Calu3 (cell line): ENCODE measurements at regions not wholly inside any gene's neighbourhood (a gene's known extent, or its start where the extent isn't known, plus 50 kb on each side); places are given as distances from the start of the nearest gene placed in this dataset.

Source experiments
- BruUV-seq: library from RNA; stranded (reverse); fragments of 400-500 nt; replicated peaks from 2 replicates; lab custom pipeline; 2021; lab: Mats Ljungman, UMichigan
- CTCF ChIA-PET: fragments of 300-600 bp; sonication (Branson Sonifier 250); formaldehyde crosslinking; loops from one replicate; lab custom pipeline; 2022; ENCODE audit warnings: antibody characterized with exemption; lab: Charles Lee
- DNase-seq: peaks from one replicate; pipeline ENCODE4 v3.0.0; 2022
- H3K27ac Mint-ChIP-seq: one replicate; pipeline ENCODE4 v1.8.0; 2022; ENCODE audit warnings: mixed read lengths; ENCODE audit not compliant: unreplicated experiment
- H3K27me3 Mint-ChIP-seq: one replicate; pipeline ENCODE4 v1.8.0; 2022; ENCODE audit warnings: mixed read lengths; ENCODE audit not compliant: unreplicated experiment
- H3K36me3 Mint-ChIP-seq: one replicate; pipeline ENCODE4 v1.8.0; 2022; ENCODE audit warnings: mild to moderate bottlenecking, moderate library complexity, mixed read lengths; ENCODE audit not compliant: insufficient read depth, unreplicated experiment
- H3K4me1 Mint-ChIP-seq: one replicate; pipeline ENCODE4 v1.8.0; 2022; ENCODE audit warnings: mild to moderate bottlenecking, low read depth, mixed read lengths; ENCODE audit not compliant: unreplicated experiment
- H3K4me3 Mint-ChIP-seq: one replicate; pipeline ENCODE4 v1.8.0; 2022; ENCODE audit warnings: mild to moderate bottlenecking, low read depth, moderate library complexity, mixed read lengths; ENCODE audit not compliant: unreplicated experiment
- H3K9me3 Mint-ChIP-seq: one replicate; pipeline ENCODE4 v1.8.0; 2022; ENCODE audit warnings: low read depth, mixed read lengths; ENCODE audit not compliant: unreplicated experiment
- intact Hi-C: fragments of 100-400 bp; cut with micrococcal nuclease; formaldehyde crosslinking; loops from one replicate; pipeline ENCODE4 v1.10.0; 2022; ENCODE audit not compliant: unreplicated experiment
- TF ChIP-seq, protein P1 (sequence below): fragments of 200-600 bp; IDR thresholded peaks from one replicate; pipeline ENCODE4 v1.8.0; 2022; ENCODE audit warnings: antibody characterized with exemption; ENCODE audit not compliant: unreplicated experiment

DNA sequence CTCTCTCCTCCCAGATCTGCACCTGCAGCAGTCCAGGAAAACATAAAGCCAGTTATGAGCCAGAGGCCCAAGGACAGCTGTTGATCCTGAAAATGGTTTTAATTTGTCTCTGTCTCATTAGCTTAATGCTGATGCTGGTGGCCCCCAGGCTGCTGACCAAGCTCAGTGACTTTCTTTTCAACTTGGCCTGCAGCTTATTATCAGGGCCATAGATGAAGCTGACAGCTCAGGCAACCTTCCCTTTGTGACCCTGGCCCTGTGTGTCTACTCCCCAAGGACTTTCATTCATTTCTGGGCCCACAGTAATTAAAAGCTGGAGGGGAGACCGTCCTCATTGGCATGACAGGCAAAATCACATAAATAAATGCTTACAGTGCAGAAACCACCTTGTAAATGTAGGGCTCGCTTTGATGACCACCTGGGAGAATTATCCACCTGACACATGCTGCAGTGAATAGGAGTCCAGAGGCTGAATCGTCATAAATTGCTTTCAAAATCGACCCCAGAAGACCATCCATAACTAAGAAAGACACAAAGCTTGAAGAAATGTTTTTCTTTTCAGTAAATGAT lies 138.5 kb downstream of the NPY start:
- CTCF ChIA-PET, result no interaction called here
- no peak for DNase-seq
- intact Hi-C loops, result no loop called here
- Mint-ChIP-seq H3K27ac (no peak overlapping the region), H3K4me3 (no peak overlapping the region), H3K9me3 (no peaks in the 10 kb centered on the region), H3K4me1 (no peaks in the 10 kb centered on the region), H3K27me3 (peaks cover 12% of the 10 kb centered on the region), H3K36me3 (no peaks in the 10 kb centered on the region)
- no TSS peak for BruUV-seq
- TF ChIP-seq, protein P1, sequence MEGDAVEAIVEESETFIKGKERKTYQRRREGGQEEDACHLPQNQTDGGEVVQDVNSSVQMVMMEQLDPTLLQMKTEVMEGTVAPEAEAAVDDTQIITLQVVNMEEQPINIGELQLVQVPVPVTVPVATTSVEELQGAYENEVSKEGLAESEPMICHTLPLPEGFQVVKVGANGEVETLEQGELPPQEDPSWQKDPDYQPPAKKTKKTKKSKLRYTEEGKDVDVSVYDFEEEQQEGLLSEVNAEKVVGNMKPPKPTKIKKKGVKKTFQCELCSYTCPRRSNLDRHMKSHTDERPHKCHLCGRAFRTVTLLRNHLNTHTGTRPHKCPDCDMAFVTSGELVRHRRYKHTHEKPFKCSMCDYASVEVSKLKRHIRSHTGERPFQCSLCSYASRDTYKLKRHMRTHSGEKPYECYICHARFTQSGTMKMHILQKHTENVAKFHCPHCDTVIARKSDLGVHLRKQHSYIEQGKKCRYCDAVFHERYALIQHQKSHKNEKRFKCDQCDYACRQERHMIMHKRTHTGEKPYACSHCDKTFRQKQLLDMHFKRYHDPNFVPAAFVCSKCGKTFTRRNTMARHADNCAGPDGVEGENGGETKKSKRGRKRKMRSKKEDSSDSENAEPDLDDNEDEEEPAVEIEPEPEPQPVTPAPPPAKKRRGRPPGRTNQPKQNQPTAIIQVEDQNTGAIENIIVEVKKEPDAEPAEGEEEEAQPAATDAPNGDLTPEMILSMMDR, result no peak

DNA sequence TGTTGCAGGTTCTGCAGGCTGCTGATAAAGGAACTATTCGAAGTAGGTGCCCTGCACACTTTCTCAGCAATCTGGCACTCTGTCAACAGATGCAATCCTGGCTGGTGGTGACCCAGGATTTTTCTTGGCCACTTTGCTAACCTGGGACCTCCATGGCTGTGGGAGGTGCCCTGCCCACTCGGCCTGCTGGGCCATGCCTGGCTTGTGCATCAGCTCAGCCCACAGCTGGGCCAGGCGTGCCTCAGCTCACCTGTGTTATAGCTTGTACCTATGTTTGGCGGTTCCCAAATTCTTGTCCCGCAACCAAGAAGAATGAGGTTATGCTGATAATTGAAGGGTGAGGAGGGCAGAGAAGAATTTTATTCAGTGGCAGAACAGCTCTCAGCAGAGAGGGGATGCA lies 141.7 kb downstream of the NPY start:
- CTCF ChIA-PET, result no interaction called here
- no TSS peak for BruUV-seq
- no peak overlapping the region for H3K4me3 Mint-ChIP-seq

DNA sequence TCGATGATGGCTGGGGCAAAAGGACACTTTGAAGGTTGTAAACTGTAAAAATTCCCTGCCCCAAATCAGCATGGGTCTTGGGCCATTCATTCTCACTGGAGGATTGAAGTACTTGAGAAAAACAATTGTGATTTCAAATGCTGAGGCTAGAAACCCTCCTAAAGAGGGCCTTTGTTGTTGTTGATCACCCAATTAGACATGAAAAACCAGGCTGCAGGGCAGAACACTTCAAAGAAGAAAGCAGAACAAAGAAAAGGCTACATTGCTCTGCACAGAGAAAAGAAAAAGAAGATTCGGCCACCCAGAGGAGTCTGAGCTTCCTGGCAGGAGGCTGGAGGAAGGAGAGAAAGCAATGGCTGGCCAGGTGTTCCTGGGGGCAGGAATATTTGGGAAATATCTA lies 143.1 kb downstream of the NPY start:
- CTCF ChIA-PET, result no interaction called here
- H3K27me3 Mint-ChIP-seq, result peaks cover 31% of the 10 kb centered on the region
- TF ChIP-seq, protein P1, result no peak
- H3K4me3 Mint-ChIP-seq, result no peak overlapping the region
- no peak for DNase-seq
- H3K27ac Mint-ChIP-seq, result no peak overlapping the region
- no peaks in the 10 kb centered on the region for H3K9me3 Mint-ChIP-seq
- H3K4me1 Mint-ChIP-seq, result no peaks in the 10 kb centered on the region
- no peaks in the 10 kb centered on the region for H3K36me3 Mint-ChIP-seq
- no TSS peak for BruUV-seq
- intact Hi-C loops, result no loop called here

More for the DNA sequence above, 141.7 kb downstream of the NPY start:
- H3K9me3 Mint-ChIP-seq, result no peaks in the 10 kb centered on the region
- TF ChIP-seq, protein P1, result no peak
- no peaks in the 10 kb centered on the region for H3K36me3 Mint-ChIP-seq
- no peak overlapping the region for H3K27ac Mint-ChIP-seq
- DNase-seq, result no peak
- no peaks in the 10 kb centered on the region for H3K4me1 Mint-ChIP-seq
- H3K27me3 Mint-ChIP-seq, result peaks cover 31% of the 10 kb centered on the region
- intact Hi-C loops, result no loop called here

DNA sequence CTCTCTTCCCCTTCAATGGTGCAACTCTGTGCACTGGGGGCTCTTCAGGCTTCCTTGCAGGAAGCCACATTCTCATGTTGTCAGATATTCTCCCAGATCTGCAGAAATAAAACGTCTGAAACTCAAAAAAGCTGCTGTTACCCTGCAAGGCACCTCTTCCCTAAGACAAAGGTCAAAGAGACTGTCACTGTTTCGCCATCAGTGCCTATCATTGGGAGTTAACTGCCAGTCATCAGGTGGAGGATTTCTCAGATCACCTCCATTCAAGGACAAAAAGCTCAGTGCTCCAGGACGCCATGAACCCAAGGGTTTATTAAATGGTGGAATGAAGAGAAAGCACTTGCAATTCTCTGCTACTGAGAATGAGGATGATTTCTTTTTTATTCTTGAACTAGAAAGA lies 144.6 kb upstream of the PALS2 start:
- H3K9me3 Mint-ChIP-seq, result no peaks in the 10 kb centered on the region
- intact Hi-C loops, result no loop called here
- H3K36me3 Mint-ChIP-seq, result no peaks in the 10 kb centered on the region
- no peak for DNase-seq
- CTCF ChIA-PET, result interaction anchor here (1.4 kb wide), 1 partner anchor 10 kb away, joined by 3 read pairs; no protein-coding TSS in a partner anchor
- TF ChIP-seq, protein P1, result no peak
- peaks cover 31% of the 10 kb centered on the region for H3K27me3 Mint-ChIP-seq
- H3K4me1 Mint-ChIP-seq, result no peaks in the 10 kb centered on the region
- BruUV-seq, result no TSS peak
- H3K27ac Mint-ChIP-seq, result no peak overlapping the region
- H3K4me3 Mint-ChIP-seq, result no peak overlapping the region
